Astrocyte (in vitro differentiated cells and primary cell): ENCODE measurements at regions not wholly inside any gene's neighbourhood (a gene's known extent, or its start where the extent isn't known, plus 50 kb on each side); places are given as distances from the start of the nearest gene placed in this dataset.

ENCODE experiments used
- DNase-seq: peaks from one replicate; pipeline ENCODE4 v3.0.0-alpha.2; 2010; ENCODE audit warnings: low read depth
- FAIRE-seq: peaks from 2 replicates; lab custom pipeline; 2011; peaks lifted over from hg19 to GRCh38; lab: Jason Lieb, UNC
- H2AFZ ChIP-seq: 2 replicates; pipeline ENCODE4 v1.6.0; 2012; ENCODE audit warnings: low read depth, low read length, inconsistent platforms
- H3K27ac ChIP-seq: 2 replicates; pipeline ENCODE4 v1.5.1; 2011; ENCODE audit warnings: low read depth, low read length, inconsistent platforms
- H3K27me3 ChIP-seq: 2 replicates; pipeline ENCODE4 v1.6.0; 2011; ENCODE audit warnings: low read length, inconsistent platforms; ENCODE audit not compliant: insufficient read depth
- H3K36me3 ChIP-seq: 2 replicates; pipeline ENCODE4 v1.5.1; 2011; ENCODE audit warnings: low read length, inconsistent platforms; ENCODE audit not compliant: insufficient read depth
- H3K4me1 ChIP-seq: 2 replicates; pipeline ENCODE4 v1.5.1; 2011; ENCODE audit warnings: low read length, inconsistent platforms; ENCODE audit not compliant: insufficient read depth
- H3K4me2 ChIP-seq: 2 replicates; pipeline ENCODE4 v1.6.0; 2012; ENCODE audit warnings: low read length, inconsistent platforms
- H3K4me3 ChIP-seq: 2 replicates; pipeline ENCODE4 v1.5.1; 2011; ENCODE audit warnings: low read depth, mild to moderate bottlenecking, low read length, inconsistent platforms; ENCODE audit not compliant: insufficient read depth
- H3K79me2 ChIP-seq: 2 replicates; pipeline ENCODE4 v1.6.0; 2012; ENCODE audit warnings: mild to moderate bottlenecking, low read length, inconsistent platforms; ENCODE audit not compliant: insufficient read depth
- H3K9ac ChIP-seq: 2 replicates; pipeline ENCODE4 v1.6.0; 2012; ENCODE audit warnings: mild to moderate bottlenecking, low read length, inconsistent platforms
- H3K9me3 ChIP-seq: 2 replicates; pipeline ENCODE4 v1.5.1; 2012; ENCODE audit warnings: low read depth, mild to moderate bottlenecking, low read length, inconsistent platforms; ENCODE audit not compliant: insufficient read depth
- H4K20me1 ChIP-seq: 2 replicates; pipeline ENCODE4 v1.6.0; 2012; ENCODE audit warnings: low read length, inconsistent platforms; ENCODE audit not compliant: insufficient read depth
- H3K27ac Mint-ChIP-seq: one replicate; pipeline ENCODE4 v1.8.0; 2021; ENCODE audit warnings: mild to moderate bottlenecking, mixed read lengths; ENCODE audit not compliant: unreplicated experiment
- H3K27me3 Mint-ChIP-seq: one replicate; pipeline ENCODE4 v1.8.0; 2021; ENCODE audit warnings: low read depth, mixed read lengths; ENCODE audit not compliant: unreplicated experiment
- H3K36me3 Mint-ChIP-seq: one replicate; pipeline ENCODE4 v1.8.0; 2021; ENCODE audit warnings: low read depth, mixed read lengths; ENCODE audit not compliant: unreplicated experiment
- H3K4me1 Mint-ChIP-seq: one replicate; pipeline ENCODE4 v1.8.0; 2021; ENCODE audit warnings: low read depth, mixed read lengths; ENCODE audit not compliant: unreplicated experiment
- H3K4me3 Mint-ChIP-seq: one replicate; pipeline ENCODE4 v1.8.0; 2021; ENCODE audit warnings: mild to moderate bottlenecking, moderate library complexity, mixed read lengths; ENCODE audit not compliant: unreplicated experiment
- H3K9me3 Mint-ChIP-seq: one replicate; pipeline ENCODE4 v1.8.0; 2021; ENCODE audit warnings: mild to moderate bottlenecking, mixed read lengths; ENCODE audit not compliant: unreplicated experiment
- CTCF ChIP-seq: IDR thresholded peaks from 2 replicates; pipeline ENCODE4 v1.5.1; 2011; ENCODE audit warnings: low read depth, mild to moderate bottlenecking, inconsistent platforms, low read length, moderate library complexity; ENCODE audit not compliant: insufficient read depth
- EZH2 ChIP-seq: IDR thresholded peaks from 2 replicates; pipeline ENCODE4 v1.6.1; 2012; ENCODE audit warnings: mild to moderate bottlenecking, low read length, inconsistent platforms; ENCODE audit not compliant: insufficient read depth

- H3K4me1 Mint-ChIP-seq = no peaks in the 10 kb centered on the region
- H3K27me3 Mint-ChIP-seq = no peaks in the 10 kb centered on the region
- no peak overlapping the region for H3K4me2 ChIP-seq
- no peaks in the 10 kb centered on the region for H3K36me3 ChIP-seq
- no peak overlapping the region for H3K9ac ChIP-seq
- no peaks in the 10 kb centered on the region for H3K9me3 Mint-ChIP-seq
- H4K20me1 ChIP-seq = no peaks in the 10 kb centered on the region
- FAIRE-seq (no peak), DNase-seq (peak; percentile 1)
- H3K4me3 ChIP-seq = no peak overlapping the region
- no peak overlapping the region for H3K27ac ChIP-seq
- no peak overlapping the region for H2AFZ ChIP-seq
- no peaks in the 10 kb centered on the region for H3K4me1 ChIP-seq
- no peaks in the 10 kb centered on the region for H3K9me3 ChIP-seq
- H3K4me3 Mint-ChIP-seq = no peak overlapping the region
- no peaks in the 10 kb centered on the region for H3K27me3 ChIP-seq
- no peak overlapping the region for H3K27ac Mint-ChIP-seq
- H3K36me3 Mint-ChIP-seq = no peaks in the 10 kb centered on the region
- no peaks in the 10 kb centered on the region for H3K79me2 ChIP-seq
- TF ChIP-seq EZH2 (no peak), CTCF (no peak)
Observed at GRCh38 chr10:109029870-109030269, 893.4 kb downstream of the XPNPEP1 start.

- no peak for TF ChIP-seq EZH2
- TF ChIP-seq CTCF = no peak
- no peaks in the 10 kb centered on the region for H3K36me3 ChIP-seq
- H2AFZ ChIP-seq = no peak overlapping the region
- no peaks in the 10 kb centered on the region for H3K36me3 Mint-ChIP-seq
- H3K4me2 ChIP-seq = no peak overlapping the region
- no peak overlapping the region for H3K4me3 Mint-ChIP-seq
- H3K9me3 ChIP-seq = no peaks in the 10 kb centered on the region
- H3K27ac ChIP-seq = no peak overlapping the region
- FAIRE-seq (no peak), DNase-seq (peak; percentile 16)
- H3K79me2 ChIP-seq = no peaks in the 10 kb centered on the region
- no peaks in the 10 kb centered on the region for H3K4me1 ChIP-seq
- H3K27me3 Mint-ChIP-seq = no peaks in the 10 kb centered on the region
- no peaks in the 10 kb centered on the region for H4K20me1 ChIP-seq
- H3K9me3 Mint-ChIP-seq = peaks cover 2% of the 10 kb centered on the region
- no peak overlapping the region for H3K27ac Mint-ChIP-seq
- H3K27me3 ChIP-seq = no peaks in the 10 kb centered on the region
- H3K4me1 Mint-ChIP-seq = no peaks in the 10 kb centered on the region
- H3K9ac ChIP-seq = no peak overlapping the region
- H3K4me3 ChIP-seq = no peak overlapping the region
Observed at GRCh38 chr10:109027534-109028185, 895.7 kb downstream of the XPNPEP1 start.

GRCh38 chr10:109025172-109025571, 898.1 kb downstream of the XPNPEP1 start:
- Mint-ChIP-seq H3K4me3 (no peak overlapping the region), H3K4me1 (no peaks in the 10 kb centered on the region), H3K27ac (no peak overlapping the region), H3K27me3 (no peaks in the 10 kb centered on the region), H3K9me3 (peaks cover 4% of the 10 kb centered on the region), H3K36me3 (no peaks in the 10 kb centered on the region)
- Histone ChIP-seq H4K20me1 (no peaks in the 10 kb centered on the region), H3K9me3 (no peaks in the 10 kb centered on the region), H3K79me2 (no peaks in the 10 kb centered on the region), H2AFZ (no peak overlapping the region), H3K4me3 (no peak overlapping the region), H3K36me3 (no peaks in the 10 kb centered on the region), H3K27ac (no peak overlapping the region), H3K9ac (no peak overlapping the region), H3K4me1 (no peaks in the 10 kb centered on the region), H3K4me2 (no peak overlapping the region), H3K27me3 (no peaks in the 10 kb centered on the region)
- FAIRE-seq (no peak), DNase-seq (no peak)
- no peak for TF ChIP-seq CTCF
- no peak for TF ChIP-seq EZH2
